ENCODE measurements at regions not wholly inside any gene's neighbourhood (a gene's known extent, or its start where the extent isn't known, plus 50 kb on each side); places are given as distances from the start of the nearest gene placed in this dataset.

DNA sequence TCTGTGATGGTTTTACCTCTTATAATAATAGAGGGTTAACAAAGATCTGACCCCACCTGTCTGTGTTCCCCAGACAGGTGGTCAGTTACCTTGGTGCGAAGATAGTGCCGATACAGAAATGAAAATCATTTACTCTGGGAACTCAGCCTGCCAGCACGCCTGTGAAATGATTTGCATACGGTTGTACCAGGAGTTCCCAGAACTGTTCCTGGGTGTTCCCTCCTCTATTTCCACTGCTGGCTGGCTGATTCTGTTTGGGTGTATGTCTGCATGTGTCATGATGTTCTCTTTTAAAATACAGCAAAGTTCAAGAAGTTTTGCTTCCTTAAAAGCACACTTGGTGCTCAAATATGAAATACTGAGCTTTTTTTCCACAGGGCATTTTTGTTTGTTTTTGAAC, 527.1 kb downstream of the FGF9 start:
- TF ChIP-seq, protein P1, sequence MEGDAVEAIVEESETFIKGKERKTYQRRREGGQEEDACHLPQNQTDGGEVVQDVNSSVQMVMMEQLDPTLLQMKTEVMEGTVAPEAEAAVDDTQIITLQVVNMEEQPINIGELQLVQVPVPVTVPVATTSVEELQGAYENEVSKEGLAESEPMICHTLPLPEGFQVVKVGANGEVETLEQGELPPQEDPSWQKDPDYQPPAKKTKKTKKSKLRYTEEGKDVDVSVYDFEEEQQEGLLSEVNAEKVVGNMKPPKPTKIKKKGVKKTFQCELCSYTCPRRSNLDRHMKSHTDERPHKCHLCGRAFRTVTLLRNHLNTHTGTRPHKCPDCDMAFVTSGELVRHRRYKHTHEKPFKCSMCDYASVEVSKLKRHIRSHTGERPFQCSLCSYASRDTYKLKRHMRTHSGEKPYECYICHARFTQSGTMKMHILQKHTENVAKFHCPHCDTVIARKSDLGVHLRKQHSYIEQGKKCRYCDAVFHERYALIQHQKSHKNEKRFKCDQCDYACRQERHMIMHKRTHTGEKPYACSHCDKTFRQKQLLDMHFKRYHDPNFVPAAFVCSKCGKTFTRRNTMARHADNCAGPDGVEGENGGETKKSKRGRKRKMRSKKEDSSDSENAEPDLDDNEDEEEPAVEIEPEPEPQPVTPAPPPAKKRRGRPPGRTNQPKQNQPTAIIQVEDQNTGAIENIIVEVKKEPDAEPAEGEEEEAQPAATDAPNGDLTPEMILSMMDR (conservative IDR thresholded peaks at IDR 0.05): no peak

DNA sequence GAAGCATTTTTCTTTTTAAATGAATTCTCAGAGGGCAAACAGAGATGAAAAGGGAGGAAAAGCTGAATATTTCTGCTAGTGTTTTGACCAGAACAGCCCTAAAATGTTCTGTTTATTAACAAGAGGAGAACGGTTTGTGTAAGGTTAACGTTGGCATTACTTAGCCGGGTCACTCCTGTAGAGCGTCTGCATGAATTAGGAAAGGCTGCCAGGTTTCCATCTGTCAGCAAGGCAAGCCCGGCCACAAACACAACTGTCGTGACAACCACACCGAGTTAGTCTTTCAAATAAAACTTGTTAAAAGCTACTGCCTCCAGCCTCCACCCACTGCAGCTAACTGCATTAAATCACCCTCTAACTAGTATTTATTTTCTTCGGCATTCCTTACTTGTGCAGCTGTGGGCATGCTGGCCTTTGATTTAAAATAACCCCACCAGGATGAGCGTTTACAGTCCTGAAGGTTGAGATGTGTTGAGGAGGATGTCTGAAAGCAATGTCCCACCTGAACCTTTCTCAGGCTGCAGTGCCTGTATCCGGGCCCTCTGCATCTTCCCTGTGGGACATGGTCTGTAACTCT, 527.9 kb downstream of the FGF9 start:
- TF ChIP-seq, protein P1 (conservative IDR thresholded peaks at IDR 0.05): no peak
- no peak overlapping the region for H3K27ac ChIP-seq

More for the DNA sequence above, 527.1 kb downstream of the FGF9 start:
- no peak overlapping the region for H3K27ac ChIP-seq

DNA sequence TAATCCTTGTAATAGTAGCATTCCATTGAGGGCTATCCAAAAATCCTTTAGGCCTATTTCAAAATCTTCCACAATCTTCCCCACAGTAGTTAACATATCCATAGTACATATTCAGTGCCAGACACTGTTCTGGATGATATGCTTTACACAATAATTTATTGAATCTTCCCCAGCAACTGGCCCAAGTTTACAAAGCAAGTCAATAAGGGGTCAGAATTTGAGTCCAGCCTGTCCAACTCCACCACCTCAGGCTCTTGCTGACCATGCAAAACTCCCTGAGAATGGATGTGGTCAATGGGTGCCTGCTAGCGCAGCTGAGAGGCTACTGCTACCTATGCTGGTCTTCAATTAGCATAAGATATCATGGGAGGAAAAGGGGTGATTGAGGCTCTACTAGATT, 529.6 kb downstream of the FGF9 start:
- TF ChIP-seq, protein P1 (conservative IDR thresholded peaks at IDR 0.05): no peak
- no peak overlapping the region for H3K27ac ChIP-seq

DNA sequence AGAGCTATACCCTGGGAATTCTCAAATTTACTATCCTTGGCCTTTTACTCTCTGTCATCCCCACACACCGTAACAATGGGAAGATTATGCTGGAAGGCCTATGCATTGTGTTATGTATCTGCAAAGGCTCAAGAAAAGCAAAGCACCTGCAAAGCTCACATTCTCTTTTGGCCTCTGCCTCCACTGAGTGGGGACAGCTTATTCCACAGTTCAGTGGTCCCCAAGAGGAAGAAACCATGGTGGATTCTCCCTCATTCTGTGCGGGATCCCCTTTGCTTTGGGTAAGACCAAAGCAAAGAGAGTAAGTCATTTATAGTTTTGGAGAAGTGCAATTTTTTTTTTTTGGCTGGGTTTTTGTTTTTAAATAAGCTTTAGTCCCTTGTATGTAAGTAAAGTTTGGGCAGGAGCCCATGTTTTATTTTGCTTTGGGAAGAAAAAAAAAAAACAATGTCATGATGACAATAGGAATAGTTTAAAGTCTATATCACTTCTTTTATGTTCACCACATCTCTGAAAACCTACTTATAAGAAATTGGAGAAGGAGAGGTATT, 530.6 kb downstream of the FGF9 start:
- H3K27ac ChIP-seq: no peak overlapping the region
- TF ChIP-seq, protein P1 (conservative IDR thresholded peaks at IDR 0.05): no peak

DNA sequence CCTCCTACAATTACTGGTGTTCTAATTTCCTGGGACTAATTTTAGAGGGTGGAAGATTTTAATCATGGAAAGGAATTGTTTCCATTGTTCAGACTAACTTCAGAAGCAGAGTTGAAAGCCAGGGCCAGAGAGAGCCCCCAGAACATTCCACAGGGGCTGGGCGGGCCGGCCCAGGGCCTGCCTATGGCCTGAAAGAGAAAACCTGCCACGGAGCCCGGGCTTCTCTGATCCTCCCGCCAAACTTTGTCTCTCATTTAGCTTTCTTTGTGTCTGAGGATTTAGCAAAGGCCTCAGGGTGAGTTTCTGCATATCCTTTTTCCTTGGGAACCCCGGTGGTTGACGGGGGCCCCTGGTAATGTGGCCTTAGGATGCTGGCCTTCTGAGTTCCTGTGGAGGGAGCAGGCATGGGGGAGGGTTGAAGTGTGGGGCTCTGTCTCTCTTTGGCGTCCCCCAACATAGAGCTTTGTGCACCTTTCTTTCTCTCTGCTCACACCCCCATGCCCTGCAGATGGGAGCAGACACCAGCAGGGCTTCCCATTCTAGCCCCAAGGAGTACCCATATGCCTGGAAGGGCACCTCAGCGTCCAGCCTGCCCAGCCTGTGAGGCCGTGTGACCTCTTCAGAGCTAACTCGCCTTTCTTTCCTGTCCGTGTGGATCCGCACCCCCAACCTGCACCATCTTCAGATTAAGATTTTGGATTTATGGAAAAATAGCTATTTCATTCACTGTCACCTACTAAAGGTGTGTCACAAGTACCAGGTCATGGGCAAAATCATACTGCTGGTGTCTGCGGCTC, 539.5 kb downstream of the FGF9 start:
- TF ChIP-seq, protein P1 (conservative IDR thresholded peaks at IDR 0.05): no peak
- H3K27ac ChIP-seq: no peak overlapping the region

DNA sequence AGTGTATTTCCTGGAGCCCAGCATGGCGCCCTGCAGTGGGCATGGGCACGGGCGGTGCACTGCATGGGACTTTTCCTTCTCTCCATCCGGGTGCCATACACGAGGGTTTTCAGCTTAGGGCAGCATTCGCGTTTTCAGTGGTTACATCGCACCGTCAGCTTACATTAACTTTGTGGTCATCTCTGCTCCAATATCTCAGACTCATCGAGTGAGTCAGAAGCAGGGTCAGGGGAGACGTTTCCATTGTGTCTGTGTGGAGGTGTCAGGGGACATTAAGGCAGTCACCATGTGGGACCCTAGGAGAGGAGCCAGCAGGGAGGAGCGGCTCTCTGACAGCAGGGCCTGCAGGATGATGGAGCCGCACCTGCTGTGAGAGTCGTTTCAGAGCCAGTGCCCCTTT, 541.0 kb downstream of the FGF9 start:
- TF ChIP-seq, protein P1 (conservative IDR thresholded peaks at IDR 0.05): no peak
- no peak overlapping the region for H3K27ac ChIP-seq

DNA sequence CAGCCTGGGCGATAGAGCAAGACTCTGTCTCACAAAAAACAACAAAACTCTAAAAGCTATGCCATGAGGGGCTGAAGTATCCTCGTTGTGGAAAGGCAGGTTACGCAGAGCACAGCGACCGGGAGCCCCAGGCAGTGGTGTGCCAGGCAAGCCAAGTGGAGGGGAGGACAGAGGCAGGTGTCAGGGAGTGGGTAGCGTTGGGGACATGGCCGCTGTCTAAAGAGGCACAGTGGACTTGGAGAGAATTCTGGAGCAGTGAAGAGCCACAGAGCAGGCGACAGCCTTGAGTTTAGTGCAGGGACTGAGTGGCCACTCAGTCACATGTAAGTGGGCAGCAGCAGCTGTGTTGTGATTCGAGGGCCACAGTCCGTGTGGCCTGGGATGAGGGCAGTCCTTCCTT, 541.7 kb downstream of the FGF9 start:
- TF ChIP-seq, protein P1 (conservative IDR thresholded peaks at IDR 0.05): no peak
- no peak overlapping the region for H3K27ac ChIP-seq
